Hepatocyte (in vitro differentiated cells): ENCODE measurements at regions not wholly inside any gene's neighbourhood (a gene's known extent, or its start where the extent isn't known, plus 50 kb on each side); places are given as distances from the start of the nearest gene placed in this dataset.

ENCODE experiments used
- EZH2 ChIP-seq: fragments of 200-600 bp; sonication (generic); IDR thresholded peaks from 2 replicates; pipeline ENCODE4 v1.6.1; 2016; ENCODE audit warnings: antibody characterized with exemption, mild to moderate bottlenecking, borderline replicate concordance
- EZH2phosphoT487 ChIP-seq: fragments of 200-600 bp; sonication (generic); IDR thresholded peaks from one replicate; pipeline ENCODE4 v1.6.1; 2018; ENCODE audit warnings: antibody characterized with exemption, mild to moderate bottlenecking, low read depth, moderate library complexity; ENCODE audit not compliant: unreplicated experiment, severe bottlenecking
- TF ChIP-seq, protein P1 (sequence below): fragments of 200-600 bp; sonication (generic); IDR thresholded peaks from 2 replicates; pipeline ENCODE4 v1.5.1; 2016; ENCODE audit warnings: antibody characterized with exemption, mild to moderate bottlenecking; ENCODE audit not compliant: poor library complexity

DNA sequence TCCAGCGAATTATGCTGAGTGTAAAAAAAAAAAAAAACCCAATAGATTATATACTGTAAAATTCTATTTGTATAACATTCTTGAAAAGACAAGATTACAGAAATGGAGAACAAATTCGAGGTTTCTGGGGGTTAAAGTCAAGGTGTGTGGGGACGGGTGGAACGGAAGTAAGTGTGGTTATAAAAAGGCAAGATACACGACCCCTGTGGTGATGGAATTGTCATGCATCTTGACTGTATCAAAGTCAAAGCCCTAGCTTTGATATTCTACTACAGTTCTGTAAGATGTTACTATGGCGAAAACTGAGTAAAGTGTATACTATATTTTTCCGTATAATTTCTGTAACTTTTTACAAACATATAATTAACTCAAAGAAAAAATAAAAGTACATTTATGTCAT is 718.2 kb upstream of the PCDH15 start:
- TF ChIP-seq, protein P1, sequence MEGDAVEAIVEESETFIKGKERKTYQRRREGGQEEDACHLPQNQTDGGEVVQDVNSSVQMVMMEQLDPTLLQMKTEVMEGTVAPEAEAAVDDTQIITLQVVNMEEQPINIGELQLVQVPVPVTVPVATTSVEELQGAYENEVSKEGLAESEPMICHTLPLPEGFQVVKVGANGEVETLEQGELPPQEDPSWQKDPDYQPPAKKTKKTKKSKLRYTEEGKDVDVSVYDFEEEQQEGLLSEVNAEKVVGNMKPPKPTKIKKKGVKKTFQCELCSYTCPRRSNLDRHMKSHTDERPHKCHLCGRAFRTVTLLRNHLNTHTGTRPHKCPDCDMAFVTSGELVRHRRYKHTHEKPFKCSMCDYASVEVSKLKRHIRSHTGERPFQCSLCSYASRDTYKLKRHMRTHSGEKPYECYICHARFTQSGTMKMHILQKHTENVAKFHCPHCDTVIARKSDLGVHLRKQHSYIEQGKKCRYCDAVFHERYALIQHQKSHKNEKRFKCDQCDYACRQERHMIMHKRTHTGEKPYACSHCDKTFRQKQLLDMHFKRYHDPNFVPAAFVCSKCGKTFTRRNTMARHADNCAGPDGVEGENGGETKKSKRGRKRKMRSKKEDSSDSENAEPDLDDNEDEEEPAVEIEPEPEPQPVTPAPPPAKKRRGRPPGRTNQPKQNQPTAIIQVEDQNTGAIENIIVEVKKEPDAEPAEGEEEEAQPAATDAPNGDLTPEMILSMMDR: no peak
- no peak for TF ChIP-seq EZH2
- TF ChIP-seq EZH2phosphoT487: no peak
